ENCODE measurements at regions not wholly inside any gene's neighbourhood (a gene's known extent, or its start where the extent isn't known, plus 50 kb on each side); places are given as distances from the start of the nearest gene placed in this dataset.

- H3K4me3 ChIP-seq, result no peak overlapping the region
- no peak overlapping the region for H3K4me2 ChIP-seq
- DNase-seq (ENCODE audit: low spot score), result no peak
- H4K20me1 ChIP-seq (ENCODE audit: insufficient read depth, poor library complexity, severe bottlenecking), result no peaks in the 10 kb centered on the region
- H3K9me3 ChIP-seq (ENCODE audit: low read depth), result no peaks in the 10 kb centered on the region
- 86% methylated on average over 14 of the region's 14 CpGs for WGBS (ENCODE audit: low lambda C conversion rate, missing lambda C conversion rate)
- H3K9me2 ChIP-seq (replicated peaks; ENCODE audit: insufficient read depth), result no peaks in the 10 kb centered on the region
- H3K27ac ChIP-seq, result no peak overlapping the region
- H3K27me3 ChIP-seq, result no peaks in the 10 kb centered on the region
- H3K36me3 ChIP-seq (replicated peaks; ENCODE audit: insufficient read depth, low read depth), result no peaks in the 10 kb centered on the region
- no peaks in the 10 kb centered on the region for H3K4me1 ChIP-seq (ENCODE audit: insufficient read depth)
- no peak overlapping the region for H2AFZ ChIP-seq
- H3K79me2 ChIP-seq, result no peaks in the 10 kb centered on the region
- TF ChIP-seq EZH2phosphoT487 (IDR thresholded peaks at IDR 0.05; ENCODE audit: low read depth, severe bottlenecking, unreplicated experiment), result no peak
- no peak for TF ChIP-seq CTCF (IDR thresholded peaks at IDR 0.05; ENCODE audit: poor library complexity)
- TF ChIP-seq EZH2 (IDR thresholded peaks at IDR 0.05; ENCODE audit: borderline replicate concordance), result no peak
Measured at GRCh38 chr2:3073704-3074103, 303.9 kb downstream of the EIPR1 start.

- DNase-seq (ENCODE audit: low spot score), result no peak
- Histone ChIP-seq H3K9me3 (ENCODE audit: low read depth) (no peaks in the 10 kb centered on the region), H3K9me2 (replicated peaks; ENCODE audit: insufficient read depth) (no peaks in the 10 kb centered on the region), H3K36me3 (replicated peaks; ENCODE audit: insufficient read depth, low read depth) (no peaks in the 10 kb centered on the region), H3K4me3 (no peak overlapping the region), H4K20me1 (ENCODE audit: insufficient read depth, poor library complexity, severe bottlenecking) (no peaks in the 10 kb centered on the region), H3K27ac (no peak overlapping the region), H3K27me3 (no peaks in the 10 kb centered on the region), H2AFZ (no peak overlapping the region), H3K4me1 (ENCODE audit: insufficient read depth) (no peaks in the 10 kb centered on the region), H3K79me2 (no peaks in the 10 kb centered on the region), H3K4me2 (no peak overlapping the region)
- no peak for TF ChIP-seq EZH2phosphoT487 (IDR thresholded peaks at IDR 0.05; ENCODE audit: low read depth, severe bottlenecking, unreplicated experiment)
- TF ChIP-seq CTCF (IDR thresholded peaks at IDR 0.05; ENCODE audit: poor library complexity), result no peak
- TF ChIP-seq EZH2 (IDR thresholded peaks at IDR 0.05; ENCODE audit: borderline replicate concordance), result no peak
- 73% methylated on average over 13 of the region's 13 CpGs for WGBS (ENCODE audit: low lambda C conversion rate, missing lambda C conversion rate)
Measured at GRCh38 chr2:3073041-3073595, 304.5 kb downstream of the EIPR1 start.

- Histone ChIP-seq H3K27ac (no peak overlapping the region), H3K9me2 (replicated peaks; ENCODE audit: insufficient read depth) (no peaks in the 10 kb centered on the region), H3K4me3 (no peak overlapping the region), H3K4me1 (ENCODE audit: insufficient read depth) (no peaks in the 10 kb centered on the region), H3K36me3 (replicated peaks; ENCODE audit: insufficient read depth, low read depth) (no peaks in the 10 kb centered on the region), H2AFZ (no peak overlapping the region), H3K27me3 (no peaks in the 10 kb centered on the region), H3K79me2 (no peaks in the 10 kb centered on the region), H3K9me3 (ENCODE audit: low read depth) (no peaks in the 10 kb centered on the region), H3K4me2 (no peak overlapping the region), H4K20me1 (ENCODE audit: insufficient read depth, poor library complexity, severe bottlenecking) (no peaks in the 10 kb centered on the region)
- DNase-seq (ENCODE audit: low spot score), result no peak
- TF ChIP-seq EZH2phosphoT487 (IDR thresholded peaks at IDR 0.05; ENCODE audit: low read depth, severe bottlenecking, unreplicated experiment), result no peak
- no peak for TF ChIP-seq EZH2 (IDR thresholded peaks at IDR 0.05; ENCODE audit: borderline replicate concordance)
- TF ChIP-seq CTCF (IDR thresholded peaks at IDR 0.05; ENCODE audit: poor library complexity), result no peak
- WGBS (ENCODE audit: low lambda C conversion rate, missing lambda C conversion rate), result 86% methylated on average over 10 of the region's 10 CpGs
Measured at GRCh38 chr2:3071685-3072263, 305.8 kb downstream of the EIPR1 start.
